Ectodermal cell (in vitro differentiated cells): ENCODE measurements at regions not wholly inside any gene's neighbourhood (a gene's known extent, or its start where the extent isn't known, plus 50 kb on each side); places are given as distances from the start of the nearest gene placed in this dataset.
A peak's percentile ranks its signal among the peaks of the same experiment; 100 is the strongest.

ENCODE experiments used
- H3K27ac ChIP-seq: 2 replicates; pipeline ENCODE4 v1.7.0; 2013; ENCODE audit warnings: mild to moderate bottlenecking, low read depth, low read length; ENCODE audit not compliant: insufficient read depth, poor library complexity, severe bottlenecking
- H3K27me3 ChIP-seq: 2 replicates; pipeline ENCODE4 v1.7.0; 2013; ENCODE audit warnings: mild to moderate bottlenecking, low read length; ENCODE audit not compliant: insufficient read depth, control insufficient read depth, poor library complexity, severe bottlenecking
- H3K36me3 ChIP-seq: one replicate; pipeline ENCODE4 v1.7.0; 2013; ENCODE audit warnings: low read length; ENCODE audit not compliant: control insufficient read depth, insufficient read depth
- H3K4me1 ChIP-seq: one replicate; pipeline ENCODE4 v1.7.0; 2013; ENCODE audit warnings: low read length; ENCODE audit not compliant: control insufficient read depth, insufficient read depth
- H3K4me3 ChIP-seq: 2 replicates; pipeline ENCODE4 v1.7.0; 2013; ENCODE audit warnings: low read depth, low read length, control low read depth; ENCODE audit not compliant: insufficient read depth
- H3K9me3 ChIP-seq: 2 replicates; pipeline ENCODE4 v1.7.0; 2013; ENCODE audit warnings: mild to moderate bottlenecking, low read length, moderate library complexity; ENCODE audit not compliant: control insufficient read depth
- WGBS, 2 experiments: methylation state at CpG; one replicate each; pipeline ENCODE4 v1.1.7; 2013; ENCODE audit warnings: missing lambda C conversion rate in 2 of 2; 5-methylcytosine and 5-hydroxymethylcytosine counted together

DNA sequence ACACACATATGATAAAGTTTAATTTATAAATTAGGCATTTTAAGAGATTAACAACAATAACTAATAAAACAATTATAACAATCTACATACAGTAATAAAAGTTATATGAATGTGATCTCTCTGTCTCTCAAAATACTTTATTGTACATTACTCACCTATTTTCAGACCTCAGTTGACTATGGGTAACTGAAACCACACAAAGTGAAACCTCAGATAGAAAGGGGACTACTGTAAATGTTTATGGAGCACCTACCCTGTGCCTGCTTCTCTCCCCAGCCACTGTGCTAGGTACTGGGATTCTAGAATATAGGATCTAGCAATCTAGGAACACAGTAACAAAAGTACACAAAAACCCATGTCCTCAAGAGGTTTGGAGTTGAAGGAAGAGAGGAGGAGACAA is 63.4 kb upstream of the BTN3A2 start:
- Histone ChIP-seq H3K27me3 (no peaks in the 10 kb centered on the region), H3K27ac (no peak overlapping the region), H3K4me1 (no peaks in the 10 kb centered on the region), H3K36me3 (no peaks in the 10 kb centered on the region), H3K9me3 (no peaks in the 10 kb centered on the region), H3K4me3 (no peak overlapping the region)

DNA sequence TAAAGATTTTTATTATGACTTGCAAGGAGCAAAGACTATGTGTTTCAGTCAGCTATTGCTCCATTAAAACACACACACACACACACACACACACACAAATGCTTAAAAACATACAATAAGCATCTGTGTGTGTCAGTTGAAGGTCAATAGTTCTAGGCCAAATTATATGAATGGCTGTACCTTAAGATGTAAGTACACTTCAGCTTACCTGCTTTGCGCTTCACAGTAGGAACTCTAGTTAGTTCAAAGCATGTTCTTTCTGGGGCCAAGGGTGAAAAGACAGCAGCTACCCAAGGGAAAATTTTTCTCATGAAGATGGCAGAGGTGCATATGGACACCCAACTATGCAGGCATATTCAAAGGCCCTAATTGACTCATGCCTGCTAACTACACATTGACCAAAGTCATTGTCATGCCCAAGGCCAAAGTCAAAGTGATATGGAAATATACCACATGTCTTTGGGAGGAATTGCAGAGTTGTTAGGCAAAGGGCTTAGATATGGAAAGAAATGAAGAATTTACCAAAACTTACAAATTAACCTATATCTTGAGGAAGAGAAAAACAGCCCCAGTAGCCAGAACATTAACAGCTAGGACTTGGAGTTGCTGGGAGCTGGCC is 61.9 kb upstream of the BTN3A2 start:
- WGBS, 2 experiments = 93 to 98% methylated on average over 1 of the region's 1 CpG
- H3K4me1 ChIP-seq = no peaks in the 10 kb centered on the region
- H3K9me3 ChIP-seq = no peaks in the 10 kb centered on the region
- no peak overlapping the region for H3K4me3 ChIP-seq
- H3K27ac ChIP-seq = no peak overlapping the region
- H3K36me3 ChIP-seq = no peaks in the 10 kb centered on the region
- H3K27me3 ChIP-seq = no peaks in the 10 kb centered on the region

DNA sequence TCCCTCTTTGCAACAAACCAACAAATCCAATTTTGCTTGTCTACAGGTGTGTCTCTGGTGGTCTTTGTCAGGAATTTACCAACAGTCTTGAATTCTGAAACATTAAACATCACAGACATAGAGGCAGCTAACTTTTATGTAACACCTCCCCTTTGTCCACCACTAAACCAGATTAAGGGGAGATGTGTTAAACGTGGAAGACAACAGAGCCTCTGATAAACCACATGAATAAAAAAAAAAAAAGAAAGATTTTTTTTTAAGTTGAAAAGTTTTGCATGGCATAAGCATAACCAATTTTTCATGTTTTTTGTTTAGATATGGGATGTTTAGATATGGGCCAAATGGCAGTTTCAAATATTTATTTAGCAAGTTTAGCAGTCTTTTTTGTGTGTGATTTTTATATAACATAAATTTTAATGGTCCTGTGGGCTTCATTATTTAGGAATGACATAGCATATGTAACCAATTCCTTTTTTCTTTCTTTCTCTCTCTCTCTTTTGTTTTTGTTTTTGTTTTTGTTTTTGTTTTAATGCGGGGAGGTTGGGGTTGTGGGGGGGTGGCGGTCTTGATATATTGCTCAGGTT is 60.7 kb upstream of the BTN3A2 start:
- Histone ChIP-seq H3K4me3 (peak overlapping the region; percentile 49), H3K36me3 (no peaks in the 10 kb centered on the region), H3K4me1 (no peaks in the 10 kb centered on the region), H3K27me3 (peaks cover under 1% of the 10 kb centered on the region), H3K9me3 (no peaks in the 10 kb centered on the region), H3K27ac (no peak overlapping the region)
- 62 to 83% methylated on average over 1 to 2 of the region's 3 CpGs for WGBS, 2 experiments

DNA sequence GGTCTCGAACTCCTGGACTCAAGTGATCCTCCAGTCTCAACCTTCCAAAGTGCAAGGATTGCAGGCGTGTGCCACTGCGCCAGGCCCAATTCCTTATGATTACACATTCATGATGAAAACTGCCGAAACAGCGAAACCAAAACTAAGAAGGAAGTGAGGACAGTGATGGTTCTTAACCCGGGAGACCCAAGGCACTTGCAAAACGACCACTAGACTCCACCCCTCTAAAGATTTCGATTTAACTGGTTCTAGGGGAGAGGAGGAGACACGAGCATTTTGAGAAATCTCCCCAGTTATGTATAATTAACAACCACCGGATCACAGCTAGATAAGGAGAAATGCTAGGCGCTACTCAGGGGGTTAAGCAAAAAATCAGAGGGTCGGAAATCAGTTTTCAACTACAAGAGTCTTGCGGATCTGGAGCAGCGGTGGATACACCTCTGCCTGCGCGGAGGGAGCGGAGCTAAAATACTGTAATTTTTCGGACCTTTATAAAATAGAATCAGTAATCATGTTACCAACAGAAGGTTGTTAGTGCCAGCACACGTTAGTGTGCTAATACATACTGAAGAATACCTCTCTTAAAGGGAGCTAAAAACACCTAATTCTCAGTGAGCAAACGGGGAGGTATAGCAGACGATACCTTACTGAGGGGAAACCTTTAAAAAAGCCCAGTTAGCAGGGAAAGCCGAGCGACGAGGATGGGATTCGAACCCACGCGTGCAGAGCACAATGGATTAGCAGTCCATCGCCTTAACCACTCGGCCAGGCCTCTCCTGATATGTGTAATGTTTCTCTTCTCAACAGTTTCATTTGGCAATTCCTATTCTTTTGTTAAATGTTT is 60.0 kb upstream of the BTN3A2 start:
- WGBS, 2 experiments = 25 to 31% methylated on average over 28 to 29 of the region's 29 CpGs
- peak overlapping the region; percentile 49 for H3K4me3 ChIP-seq
- H3K27me3 ChIP-seq = peaks cover 3% of the 10 kb centered on the region
- no peaks in the 10 kb centered on the region for H3K4me1 ChIP-seq
- no peak overlapping the region for H3K27ac ChIP-seq
- no peaks in the 10 kb centered on the region for H3K9me3 ChIP-seq
- no peaks in the 10 kb centered on the region for H3K36me3 ChIP-seq

GRCh38 chr6:26305641-26305969 is 59.4 kb upstream of the BTN3A2 start:
- 55 to 64% methylated on average over 2 to 3 of the region's 3 CpGs for WGBS, 2 experiments

DNA sequence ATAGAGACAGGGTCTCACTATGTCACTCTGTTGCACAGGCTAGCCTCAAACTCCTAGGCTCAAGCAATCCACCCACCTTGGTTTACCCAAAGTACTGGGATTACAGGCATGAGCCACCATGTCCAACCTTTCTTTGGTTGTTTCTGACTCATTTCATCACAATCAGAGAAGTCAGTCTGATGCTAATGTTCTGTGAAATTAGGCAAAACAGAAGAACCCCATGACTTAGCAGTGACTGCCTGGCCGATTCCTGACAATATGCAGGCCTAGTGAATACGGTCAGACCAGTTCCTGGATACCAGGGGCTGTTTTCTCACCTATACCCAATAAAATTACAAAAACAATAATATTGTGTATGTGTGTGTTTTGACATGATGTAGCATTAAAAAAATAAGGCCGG is 58.8 kb upstream of the BTN3A2 start:
- Histone ChIP-seq H3K27ac (no peak overlapping the region), H3K9me3 (no peaks in the 10 kb centered on the region), H3K27me3 (peaks cover 3% of the 10 kb centered on the region), H3K4me1 (no peaks in the 10 kb centered on the region), H3K36me3 (no peaks in the 10 kb centered on the region), H3K4me3 (no peak overlapping the region)
- 90% methylated on average over 3 of the region's 3 CpGs for WGBS, 2 experiments

More at GRCh38 chr6:26305641-26305969, 59.4 kb upstream of the BTN3A2 start:
- Histone ChIP-seq H3K27ac (no peak overlapping the region), H3K36me3 (no peaks in the 10 kb centered on the region), H3K9me3 (no peaks in the 10 kb centered on the region), H3K4me1 (no peaks in the 10 kb centered on the region), H3K4me3 (peak overlapping the region; percentile 49), H3K27me3 (peaks cover 3% of the 10 kb centered on the region)

- H3K27ac ChIP-seq = no peak overlapping the region
- no peaks in the 10 kb centered on the region for H3K4me1 ChIP-seq
- H3K27me3 ChIP-seq = peaks cover 3% of the 10 kb centered on the region
- H3K36me3 ChIP-seq = no peaks in the 10 kb centered on the region
- no peaks in the 10 kb centered on the region for H3K9me3 ChIP-seq
- no peak overlapping the region for H3K4me3 ChIP-seq
Measured at GRCh38 chr6:26307850-26308249, 57.1 kb upstream of the BTN3A2 start.

DNA sequence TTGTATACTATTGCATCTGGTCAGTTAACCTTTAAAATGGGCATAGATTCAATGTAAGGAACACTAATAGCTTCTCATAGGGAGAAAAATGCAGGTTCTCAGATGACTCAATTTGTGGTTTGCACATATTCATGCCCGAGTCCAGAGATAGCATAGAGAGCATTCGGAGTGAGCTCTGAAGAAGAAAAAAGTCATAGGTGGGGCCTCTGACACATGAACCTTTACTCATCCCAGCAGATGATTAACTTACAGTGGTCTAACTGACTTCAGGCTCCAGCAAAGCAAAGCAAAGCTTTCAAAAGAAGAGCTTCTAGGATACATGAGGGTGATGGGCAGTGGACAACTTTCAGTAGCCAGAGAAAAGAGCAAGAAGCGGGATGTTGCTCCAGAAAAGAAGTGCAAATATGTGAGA is 55.3 kb upstream of the BTN3A2 start:
- Histone ChIP-seq H3K27me3 (peaks cover 3% of the 10 kb centered on the region), H3K36me3 (no peaks in the 10 kb centered on the region), H3K4me3 (no peak overlapping the region), H3K9me3 (no peaks in the 10 kb centered on the region), H3K27ac (no peak overlapping the region), H3K4me1 (no peaks in the 10 kb centered on the region)
- 92 to 96% methylated on average over 3 of the region's 3 CpGs for WGBS, 2 experiments

DNA sequence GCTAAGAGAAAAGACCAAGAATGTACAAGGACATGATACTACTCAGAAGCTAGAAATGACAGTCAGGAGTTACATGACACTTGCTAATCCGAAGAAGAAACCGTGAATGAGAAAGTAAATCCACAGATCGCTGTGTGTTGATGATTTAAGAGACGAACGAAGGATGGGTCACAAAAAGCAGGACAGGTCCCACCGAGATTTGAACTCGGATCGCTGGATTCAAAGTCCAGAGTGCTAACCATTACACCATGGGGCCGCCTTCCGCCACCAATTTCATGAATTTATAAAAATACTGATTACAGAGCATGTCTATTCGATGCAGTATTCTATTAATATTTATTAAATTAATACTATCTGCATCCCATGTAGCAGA is 54.0 kb upstream of the BTN3A2 start:
- Histone ChIP-seq H3K9me3 (no peaks in the 10 kb centered on the region), H3K27ac (no peak overlapping the region), H3K36me3 (no peaks in the 10 kb centered on the region), H3K4me3 (peak overlapping the region; percentile 64), H3K4me1 (no peaks in the 10 kb centered on the region), H3K27me3 (peaks cover 3% of the 10 kb centered on the region)
- 2 to 4% methylated on average over 8 to 9 of the region's 11 CpGs for WGBS, 2 experiments

GRCh38 chr6:26311385-26312095 is 53.5 kb upstream of the BTN3A2 start:
- no peak overlapping the region for H3K27ac ChIP-seq
- WGBS, 2 experiments = 2 to 6% methylated on average over 18 of the region's 18 CpGs

More at GRCh38 chr6:26311385-26312095, 53.5 kb upstream of the BTN3A2 start:
- Histone ChIP-seq H3K27me3 (peaks cover 3% of the 10 kb centered on the region), H3K9me3 (no peaks in the 10 kb centered on the region), H3K36me3 (no peaks in the 10 kb centered on the region), H3K4me1 (no peaks in the 10 kb centered on the region), H3K4me3 (peak overlapping the region; percentile 64)
